CD8-positive, alpha-beta memory T cell (primary cell): ENCODE measurements at regions not wholly inside any gene's neighbourhood (a gene's known extent, or its start where the extent isn't known, plus 50 kb on each side); places are given as distances from the start of the nearest gene placed in this dataset.

Experiments used
- CTCF ChIA-PET: fragments of 350-600 bp; sonication (Branson Sonifier 250); formaldehyde crosslinking; loops from one replicate; lab custom pipeline; 2021; ENCODE audit warnings: antibody characterized with exemption; lab: Charles Lee
- POLR2A ChIA-PET: fragments of 350-600 bp; sonication (Branson Sonifier 250); formaldehyde crosslinking; loops from one replicate; lab custom pipeline; 2021; ENCODE audit warnings: antibody characterized with exemption; lab: Charles Lee
- DNase-seq, 5 donors: peaks; one replicate each; pipeline versions ENCODE4 v3.0.0 to v3.0.0-alpha.2; 2020 to 2022; ENCODE audit warnings: mixed read lengths in 1 of 5
- H3K27ac ChIP-seq: one replicate; pipeline ENCODE4 v1.7.0; 2013; ENCODE audit warnings: low read depth, mild to moderate bottlenecking, low read length, moderate library complexity
- H3K27me3 ChIP-seq: 2 replicates; pipeline ENCODE4 v1.7.0; 2013; ENCODE audit warnings: low read length, mild to moderate bottlenecking; ENCODE audit not compliant: insufficient read depth, poor library complexity, severe bottlenecking
- H3K36me3 ChIP-seq: 2 replicates; pipeline ENCODE4 v1.7.0; 2013; ENCODE audit warnings: mild to moderate bottlenecking, low read length, moderate library complexity; ENCODE audit not compliant: insufficient read depth
- H3K4me1 ChIP-seq: 2 replicates; pipeline ENCODE4 v1.7.0; 2013; ENCODE audit warnings: mild to moderate bottlenecking, low read length, moderate library complexity; ENCODE audit not compliant: insufficient read depth
- H3K4me3 ChIP-seq: 2 replicates; pipeline ENCODE4 v1.7.0; 2013; ENCODE audit warnings: mild to moderate bottlenecking, low read length
- H3K9me3 ChIP-seq: 2 replicates; pipeline ENCODE4 v1.7.0; 2013; ENCODE audit warnings: mild to moderate bottlenecking, low read length
- H3K27ac Mint-ChIP-seq, 8 donors: one replicate each; pipeline ENCODE4 v1.8.0; 2020 to 2021; ENCODE audit warnings: mixed read lengths in 8 of 8, mild to moderate bottlenecking in 6 of 8, inconsistent platforms in 3 of 8, moderate library complexity in 3 of 8
- H3K27me3 Mint-ChIP-seq, 2 donors: one replicate each; pipeline ENCODE4 v1.8.0; 2020 to 2021; ENCODE audit warnings: mixed read lengths in 2 of 2, mild to moderate bottlenecking in 1 of 2, moderate library complexity in 1 of 2
- H3K36me3 Mint-ChIP-seq, 3 donors: one replicate each; pipeline ENCODE4 v1.8.0; 2020 to 2021; ENCODE audit warnings: mixed read lengths in 3 of 3, inconsistent platforms in 1 of 3, mild to moderate bottlenecking in 1 of 3
- H3K4me1 Mint-ChIP-seq, 3 donors: one replicate each; pipeline ENCODE4 v1.8.0; 2020 to 2021; ENCODE audit warnings: mixed read lengths in 3 of 3, inconsistent platforms in 1 of 3, mild to moderate bottlenecking in 1 of 3
- H3K4me3 Mint-ChIP-seq, 7 donors: one replicate each; pipeline ENCODE4 v1.8.0; 2020 to 2021; ENCODE audit warnings: mixed read lengths in 7 of 7, mild to moderate bottlenecking in 6 of 7, moderate library complexity in 4 of 7, inconsistent platforms in 2 of 7
- H3K9me3 Mint-ChIP-seq, 5 donors: one replicate each; pipeline ENCODE4 v1.8.0; 2020 to 2022; ENCODE audit warnings: mixed read lengths in 5 of 5, mild to moderate bottlenecking in 3 of 5, moderate library complexity in 2 of 5, inconsistent platforms in 1 of 5

GRCh38 chr12:38589306-38589632 lies 272.7 kb downstream of the ALG10B start:
- no peaks in the 10 kb centered on the region for H3K36me3 Mint-ChIP-seq
- no peak overlapping the region for H3K4me3 ChIP-seq
- H3K9me3 Mint-ChIP-seq: peaks cover 0 to 9% (median 3%) of the 10 kb centered on the region in 5 donors
- ChIA-PET POLR2A (no interaction called here), CTCF (no interaction called here)
- H3K36me3 ChIP-seq: no peaks in the 10 kb centered on the region
- no peak overlapping the region for H3K27ac Mint-ChIP-seq
- no peaks in the 10 kb centered on the region for H3K4me1 ChIP-seq
- no peaks in the 10 kb centered on the region for H3K27me3 ChIP-seq
- H3K4me3 Mint-ChIP-seq: no peak overlapping the region
- H3K4me1 Mint-ChIP-seq: no peaks in the 10 kb centered on the region
- no peaks in the 10 kb centered on the region for H3K27me3 Mint-ChIP-seq
- no peak for DNase-seq
- no peak overlapping the region for H3K27ac ChIP-seq
- no peaks in the 10 kb centered on the region for H3K9me3 ChIP-seq

DNA sequence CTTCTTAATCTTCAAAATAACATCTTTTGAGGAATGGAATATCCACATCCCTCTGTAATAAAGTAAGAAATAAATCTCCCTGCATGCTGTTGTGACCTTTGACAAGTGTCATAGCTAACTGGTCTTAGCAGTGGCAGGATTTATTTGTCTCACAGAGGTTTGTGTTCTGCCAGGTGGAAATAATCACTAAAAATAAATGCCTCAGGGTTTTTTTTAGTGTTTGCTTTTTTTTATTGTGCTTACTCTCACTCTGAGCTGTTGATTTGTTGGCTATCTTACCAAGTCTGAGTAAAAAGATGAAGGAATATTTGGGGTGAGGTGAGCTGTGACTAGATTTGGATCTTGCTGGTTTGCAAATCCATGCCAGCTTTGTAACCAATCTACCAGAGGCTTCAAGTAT lies 285.4 kb downstream of the ALG10B start:
- H3K27ac ChIP-seq: no peak overlapping the region
- Mint-ChIP-seq H3K4me1 (no peaks in the 10 kb centered on the region), H3K27me3 (no peaks in the 10 kb centered on the region), H3K4me3 (no peak overlapping the region), H3K27ac (no peak overlapping the region), H3K36me3 (no peaks in the 10 kb centered on the region), H3K9me3 (peaks cover 7 to 33% (median 13%) of the 10 kb centered on the region in 5 donors)
- POLR2A ChIA-PET: no interaction called here
- no peaks in the 10 kb centered on the region for H3K27me3 ChIP-seq
- no peak for DNase-seq
- H3K4me3 ChIP-seq: no peak overlapping the region
- no peaks in the 10 kb centered on the region for H3K9me3 ChIP-seq
- no peaks in the 10 kb centered on the region for H3K36me3 ChIP-seq
- CTCF ChIA-PET: no interaction called here
- no peaks in the 10 kb centered on the region for H3K4me1 ChIP-seq
